PC-9 (cell line): ENCODE measurements at regions not wholly inside any gene's neighbourhood (a gene's known extent, or its start where the extent isn't known, plus 50 kb on each side); places are given as distances from the start of the nearest gene placed in this dataset.

Experiments used
- BruUV-seq: library from RNA; stranded (reverse); fragments of 400-500 nt; replicated peaks from 2 replicates; lab custom pipeline; 2021; lab: Mats Ljungman, UMichigan
- CTCF ChIA-PET: fragments of 300-600 bp; sonication (Branson Sonifier 250); formaldehyde crosslinking; loops from one replicate; lab custom pipeline; 2022; ENCODE audit warnings: antibody characterized with exemption; lab: Charles Lee
- POLR2A ChIA-PET: fragments of 300-600 bp; sonication (Branson Sonifier 250); formaldehyde crosslinking; loops from one replicate; lab custom pipeline; 2022; ENCODE audit warnings: antibody characterized with exemption; ENCODE audit not compliant: unreplicated experiment; lab: Charles Lee
- DNase-seq, 2 experiments: peaks; one replicate each; pipeline versions ENCODE4 v3.0.0 to v3.0.0-alpha.2; 2015 to 2022; ENCODE audit warnings: mixed read lengths in 1 of 2
- H2AFZ ChIP-seq: fragments of 200-600 bp; sonication (generic); 2 replicates; pipeline ENCODE4 v1.8.1; 2017; ENCODE audit warnings: antibody characterized with exemption
- H3F3A ChIP-seq: fragments of 200-600 bp; sonication (generic); 2 replicates; pipeline ENCODE4 v1.8.1; 2017; ENCODE audit warnings: antibody characterized with exemption, mild to moderate bottlenecking, low read depth; ENCODE audit not compliant: insufficient read depth
- H3K27ac ChIP-seq: fragments of 200-600 bp; sonication (generic); 2 replicates; pipeline ENCODE4 v1.6.1; 2016; ENCODE audit warnings: mixed run types
- H3K27me3 ChIP-seq: fragments of 200-600 bp; sonication (generic); 2 replicates; pipeline ENCODE4 v1.6.1; 2016; ENCODE audit warnings: low read depth, mixed run types; ENCODE audit not compliant: insufficient read depth
- H3K36me3 ChIP-seq: fragments of 200-600 bp; sonication (generic); 2 replicates; pipeline ENCODE4 v1.6.1; 2016; ENCODE audit warnings: low read depth, mixed run types
- H3K4me1 ChIP-seq: fragments of 200-600 bp; sonication (generic); replicated peaks from 2 replicates; pipeline ENCODE4 v1.6.1; 2016; ENCODE audit warnings: mixed run types; ENCODE audit not compliant: insufficient read depth
- H3K4me2 ChIP-seq: fragments of 200-600 bp; sonication (generic); 2 replicates; pipeline ENCODE4 v1.6.1; 2017; ENCODE audit warnings: mixed run types
- H3K4me3 ChIP-seq: fragments of 200-600 bp; sonication (generic); 2 replicates; pipeline ENCODE4 v1.6.1; 2016; ENCODE audit warnings: mixed run types
- H3K79me2 ChIP-seq: fragments of 200-600 bp; sonication (generic); 2 replicates; pipeline ENCODE4 v1.6.1; 2017; ENCODE audit warnings: low read depth, mixed run types
- H3K9me2 ChIP-seq: fragments of 200-600 bp; sonication (generic); 2 replicates; pipeline ENCODE4 v1.8.1; 2017; ENCODE audit warnings: mild to moderate bottlenecking; ENCODE audit not compliant: insufficient read depth
- H3K9me3 ChIP-seq: fragments of 200-600 bp; sonication (generic); 2 replicates; pipeline ENCODE4 v1.8.1; 2016; ENCODE audit warnings: low read depth; ENCODE audit not compliant: insufficient read depth
- H4K20me1 ChIP-seq: fragments of 200-600 bp; sonication (generic); 2 replicates; pipeline ENCODE4 v1.8.1; 2017; ENCODE audit not compliant: insufficient read depth
- CTCF ChIP-seq: fragments of 200-600 bp; sonication (generic); conservative IDR thresholded peaks from 2 replicates; pipeline ENCODE4 v1.6.1; 2017; ENCODE audit warnings: mixed run types, antibody characterized with exemption, mild to moderate bottlenecking, moderate library complexity
- EZH2 ChIP-seq: fragments of 200-600 bp; sonication (generic); IDR thresholded peaks from 2 replicates; pipeline ENCODE4 v1.8.0; 2017; ENCODE audit warnings: antibody characterized with exemption, low read depth
- intact Hi-C: fragments of 100-400 bp; cut with micrococcal nuclease; formaldehyde crosslinking; loops from one replicate; pipeline ENCODE4 v1.10.0; 2022; ENCODE audit not compliant: unreplicated experiment

DNA sequence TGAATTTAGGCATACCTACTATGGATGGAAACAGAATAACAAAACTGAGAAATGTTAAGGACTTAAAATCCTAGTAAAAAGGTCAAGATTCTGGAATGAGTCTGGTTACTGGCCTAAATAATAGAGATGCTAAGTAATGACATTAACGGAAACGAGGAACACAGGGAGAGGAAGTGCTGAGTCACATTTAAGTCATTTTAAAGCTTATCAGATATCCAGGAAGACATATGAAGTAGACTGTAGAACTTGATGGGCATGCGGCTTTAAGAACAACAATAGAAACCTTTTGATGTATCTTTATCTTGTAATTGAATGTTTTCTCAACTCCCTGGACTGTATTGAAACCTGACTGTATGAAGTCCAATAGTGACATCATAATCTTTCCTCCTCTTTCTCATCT is 1251.4 kb upstream of the CDH6 start:
- no peak for DNase-seq
- no peaks in the 10 kb centered on the region for H3K79me2 ChIP-seq
- no peaks in the 10 kb centered on the region for H3F3A ChIP-seq
- H3K4me2 ChIP-seq, result no peak overlapping the region
- no peaks in the 10 kb centered on the region for H3K36me3 ChIP-seq
- no peak overlapping the region for H3K27ac ChIP-seq
- no peaks in the 10 kb centered on the region for H3K9me2 ChIP-seq
- TF ChIP-seq CTCF, result no peak
- H3K9me3 ChIP-seq, result no peaks in the 10 kb centered on the region
- H3K4me3 ChIP-seq, result no peak overlapping the region
- CTCF ChIA-PET, result no interaction called here
- H3K4me1 ChIP-seq, result no peaks in the 10 kb centered on the region
- no TSS peak for BruUV-seq
- H2AFZ ChIP-seq, result no peak overlapping the region
- POLR2A ChIA-PET, result no interaction called here
- no peaks in the 10 kb centered on the region for H3K27me3 ChIP-seq
- intact Hi-C loops, result no loop called here
- no peaks in the 10 kb centered on the region for H4K20me1 ChIP-seq

- POLR2A ChIA-PET, result no interaction called here
These were observed 1253.5 kb upstream of the CDH6 start for GRCh38 chr5:29939988-29940387.

GRCh38 chr5:29935371-29935770 is 1258.1 kb upstream of the CDH6 start:
- Histone ChIP-seq H3K4me3 (no peak overlapping the region), H4K20me1 (no peaks in the 10 kb centered on the region), H3K4me2 (no peak overlapping the region), H3K36me3 (no peaks in the 10 kb centered on the region), H3K9me3 (no peaks in the 10 kb centered on the region), H3F3A (no peaks in the 10 kb centered on the region), H3K4me1 (no peaks in the 10 kb centered on the region), H2AFZ (no peak overlapping the region), H3K27ac (no peak overlapping the region), H3K79me2 (no peaks in the 10 kb centered on the region), H3K27me3 (no peaks in the 10 kb centered on the region), H3K9me2 (no peaks in the 10 kb centered on the region)
- intact Hi-C loops, result no loop called here
- no peak for DNase-seq
- no TSS peak for BruUV-seq
- ChIA-PET POLR2A (no interaction called here), CTCF (no interaction called here)
- TF ChIP-seq EZH2, result no peak
- TF ChIP-seq CTCF, result no peak

More at GRCh38 chr5:29939988-29940387, 1253.5 kb upstream of the CDH6 start:
- H3K4me1 ChIP-seq, result no peaks in the 10 kb centered on the region
- no peak for DNase-seq
- BruUV-seq, result no TSS peak
- H3K27me3 ChIP-seq, result no peaks in the 10 kb centered on the region
- CTCF ChIA-PET, result no interaction called here
- no peaks in the 10 kb centered on the region for H3K36me3 ChIP-seq
- H3K9me2 ChIP-seq, result no peaks in the 10 kb centered on the region
- H3F3A ChIP-seq, result no peaks in the 10 kb centered on the region
- no peaks in the 10 kb centered on the region for H3K9me3 ChIP-seq
- TF ChIP-seq EZH2, result no peak
- no peak for TF ChIP-seq CTCF
- intact Hi-C loops, result no loop called here
- H3K79me2 ChIP-seq, result no peaks in the 10 kb centered on the region
- no peaks in the 10 kb centered on the region for H4K20me1 ChIP-seq
- no peak overlapping the region for H3K27ac ChIP-seq
- H3K4me2 ChIP-seq, result no peak overlapping the region
- H3K4me3 ChIP-seq, result no peak overlapping the region
- no peak overlapping the region for H2AFZ ChIP-seq
